ENCODE measurements at regions not wholly inside any gene's neighbourhood (a gene's known extent, or its start where the extent isn't known, plus 50 kb on each side); places are given as distances from the start of the nearest gene placed in this dataset.

GRCh38 chr15:27695726-27696125 lies 403.4 kb downstream of the OCA2 start:
- H3K9me3 Mint-ChIP-seq (ENCODE audit: low read depth) = peaks cover 3% of the 10 kb centered on the region
- H3K4me1 Mint-ChIP-seq (ENCODE audit: low read depth) = no peaks in the 10 kb centered on the region
- H3K27me3 Mint-ChIP-seq (ENCODE audit: low read depth) = no peaks in the 10 kb centered on the region
- H3K4me3 Mint-ChIP-seq (ENCODE audit: unreplicated experiment) = no peak overlapping the region
- no peak for DNase-seq (ENCODE audit: low spot score)
- TF ChIP-seq, protein P1, sequence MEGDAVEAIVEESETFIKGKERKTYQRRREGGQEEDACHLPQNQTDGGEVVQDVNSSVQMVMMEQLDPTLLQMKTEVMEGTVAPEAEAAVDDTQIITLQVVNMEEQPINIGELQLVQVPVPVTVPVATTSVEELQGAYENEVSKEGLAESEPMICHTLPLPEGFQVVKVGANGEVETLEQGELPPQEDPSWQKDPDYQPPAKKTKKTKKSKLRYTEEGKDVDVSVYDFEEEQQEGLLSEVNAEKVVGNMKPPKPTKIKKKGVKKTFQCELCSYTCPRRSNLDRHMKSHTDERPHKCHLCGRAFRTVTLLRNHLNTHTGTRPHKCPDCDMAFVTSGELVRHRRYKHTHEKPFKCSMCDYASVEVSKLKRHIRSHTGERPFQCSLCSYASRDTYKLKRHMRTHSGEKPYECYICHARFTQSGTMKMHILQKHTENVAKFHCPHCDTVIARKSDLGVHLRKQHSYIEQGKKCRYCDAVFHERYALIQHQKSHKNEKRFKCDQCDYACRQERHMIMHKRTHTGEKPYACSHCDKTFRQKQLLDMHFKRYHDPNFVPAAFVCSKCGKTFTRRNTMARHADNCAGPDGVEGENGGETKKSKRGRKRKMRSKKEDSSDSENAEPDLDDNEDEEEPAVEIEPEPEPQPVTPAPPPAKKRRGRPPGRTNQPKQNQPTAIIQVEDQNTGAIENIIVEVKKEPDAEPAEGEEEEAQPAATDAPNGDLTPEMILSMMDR (IDR thresholded peaks at IDR 0.05) = no peak
- no peak overlapping the region for H3K27ac Mint-ChIP-seq (ENCODE audit: unreplicated experiment)
- peaks cover 2% of the 10 kb centered on the region for H3K36me3 Mint-ChIP-seq (ENCODE audit: low read depth)

DNA sequence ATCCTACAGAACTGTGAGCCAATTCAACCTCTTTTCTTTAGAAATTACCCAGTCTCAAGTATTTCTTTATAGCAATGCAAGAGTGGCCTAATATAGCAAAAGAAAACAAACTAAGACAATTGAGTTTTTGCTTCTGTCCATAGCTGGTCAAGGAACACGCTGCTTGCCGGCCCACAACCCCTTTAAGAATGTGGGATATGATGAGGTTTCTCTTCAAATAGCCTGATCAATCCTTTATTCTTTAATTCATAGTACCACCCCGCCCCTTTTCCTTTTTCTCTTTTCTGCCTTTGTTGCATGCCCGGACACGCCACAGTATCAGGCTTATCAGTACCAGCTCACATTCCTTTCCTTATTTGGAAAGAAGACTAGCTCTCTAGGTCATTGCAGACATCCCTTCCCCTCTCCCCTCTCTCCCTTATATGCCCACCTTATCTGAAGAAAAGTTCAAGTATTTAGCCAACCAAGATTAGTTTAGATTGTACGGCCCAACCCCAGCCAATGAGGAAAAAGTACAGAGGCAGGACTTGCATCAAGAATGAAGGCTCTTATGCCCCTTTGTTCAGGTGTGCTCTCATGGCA lies 404.5 kb downstream of the OCA2 start:
- DNase-seq (ENCODE audit: low spot score) = no peak
- H3K27me3 Mint-ChIP-seq (ENCODE audit: low read depth) = no peaks in the 10 kb centered on the region

GRCh38 chr15:27693280-27693679 lies 405.8 kb downstream of the OCA2 start:
- Mint-ChIP-seq H3K36me3 (ENCODE audit: low read depth) (peaks cover 2% of the 10 kb centered on the region), H3K27ac (ENCODE audit: unreplicated experiment) (no peak overlapping the region), H3K4me3 (ENCODE audit: unreplicated experiment) (no peak overlapping the region), H3K27me3 (ENCODE audit: low read depth) (no peaks in the 10 kb centered on the region), H3K9me3 (ENCODE audit: low read depth) (peaks cover 5% of the 10 kb centered on the region), H3K4me1 (ENCODE audit: low read depth) (peaks cover 13% of the 10 kb centered on the region)
- TF ChIP-seq, protein P1 (IDR thresholded peaks at IDR 0.05) = no peak
- no peak for DNase-seq (ENCODE audit: low spot score)

More for the DNA sequence above, 404.5 kb downstream of the OCA2 start:
- H3K4me3 Mint-ChIP-seq (ENCODE audit: unreplicated experiment) = no peak overlapping the region
- H3K27ac Mint-ChIP-seq (ENCODE audit: unreplicated experiment) = no peak overlapping the region
- peaks cover 2% of the 10 kb centered on the region for H3K36me3 Mint-ChIP-seq (ENCODE audit: low read depth)
- H3K9me3 Mint-ChIP-seq (ENCODE audit: low read depth) = peaks cover 3% of the 10 kb centered on the region
- TF ChIP-seq, protein P1 (IDR thresholded peaks at IDR 0.05) = no peak
- H3K4me1 Mint-ChIP-seq (ENCODE audit: low read depth) = peaks cover 4% of the 10 kb centered on the region

DNA sequence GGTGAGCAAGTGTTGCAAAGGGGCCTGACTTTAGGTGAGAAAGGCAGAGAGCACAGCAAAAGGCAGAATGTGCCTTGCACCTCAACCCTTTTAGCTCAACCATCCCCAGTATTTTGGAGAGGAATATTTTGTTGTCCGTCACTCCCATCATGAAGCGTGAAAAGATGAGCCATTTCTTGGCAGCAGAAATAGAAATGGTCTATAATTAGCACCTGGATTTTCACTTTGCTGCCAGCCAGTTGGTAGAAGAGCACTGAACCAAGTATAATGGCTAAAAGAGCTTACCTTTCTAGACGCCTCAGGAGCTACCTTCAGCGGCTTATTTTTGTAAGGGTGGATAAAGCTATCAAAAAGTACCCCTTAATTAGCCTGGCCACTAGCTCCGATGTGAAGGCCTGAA lies 406.7 kb downstream of the OCA2 start:
- peaks cover 5% of the 10 kb centered on the region for H3K9me3 Mint-ChIP-seq (ENCODE audit: low read depth)
- H3K27me3 Mint-ChIP-seq (ENCODE audit: low read depth) = no peaks in the 10 kb centered on the region
- TF ChIP-seq, protein P1 (IDR thresholded peaks at IDR 0.05) = no peak
- H3K4me1 Mint-ChIP-seq (ENCODE audit: low read depth) = peaks cover 13% of the 10 kb centered on the region
- no peak overlapping the region for H3K4me3 Mint-ChIP-seq (ENCODE audit: unreplicated experiment)
- no peak for DNase-seq (ENCODE audit: low spot score)
- H3K36me3 Mint-ChIP-seq (ENCODE audit: low read depth) = peaks cover 2% of the 10 kb centered on the region
- H3K27ac Mint-ChIP-seq (ENCODE audit: unreplicated experiment) = no peak overlapping the region

DNA sequence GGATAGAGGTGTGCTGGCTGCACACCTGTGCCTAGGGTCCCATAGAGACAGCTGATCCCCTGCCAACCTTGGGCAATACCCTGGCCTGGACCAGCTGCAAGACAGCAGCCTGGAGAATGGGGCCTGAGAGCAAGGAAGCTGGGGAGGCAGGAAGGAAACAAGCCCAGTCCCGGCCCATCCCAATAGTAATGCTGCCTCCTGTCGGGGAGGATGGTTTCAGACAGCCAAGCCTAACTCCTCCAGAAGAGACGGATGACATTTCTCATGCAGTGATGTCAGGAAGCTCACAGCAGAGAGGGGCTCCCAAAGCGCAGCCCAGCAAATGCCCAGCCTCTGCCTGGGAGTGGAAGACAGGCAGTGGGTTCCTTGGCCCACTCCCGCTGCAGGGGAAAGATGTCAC lies 408.8 kb downstream of the OCA2 start:
- TF ChIP-seq, protein P1 (IDR thresholded peaks at IDR 0.05) = no peak
- H3K27ac Mint-ChIP-seq (ENCODE audit: unreplicated experiment) = no peak overlapping the region
- peaks cover 2% of the 10 kb centered on the region for H3K36me3 Mint-ChIP-seq (ENCODE audit: low read depth)
- H3K4me3 Mint-ChIP-seq (ENCODE audit: unreplicated experiment) = no peak overlapping the region
- peaks cover 34% of the 10 kb centered on the region for H3K4me1 Mint-ChIP-seq (ENCODE audit: low read depth)
- H3K9me3 Mint-ChIP-seq (ENCODE audit: low read depth) = peaks cover 5% of the 10 kb centered on the region
- DNase-seq (ENCODE audit: low spot score) = no peak
- no peaks in the 10 kb centered on the region for H3K27me3 Mint-ChIP-seq (ENCODE audit: low read depth)

Measured in chondrocyte (in vitro differentiated cells).